ENCODE measurements at regions not wholly inside any gene's neighbourhood (a gene's known extent, or its start where the extent isn't known, plus 50 kb on each side); places are given as distances from the start of the nearest gene placed in this dataset.

GRCh38 chr9:19513671-19514275 is 105.0 kb downstream of the ACER2 start:
- H3K27ac ChIP-seq, result no peak overlapping the region
- H3K4me1 ChIP-seq, result no peaks in the 10 kb centered on the region
- no peaks in the 10 kb centered on the region for H3K27me3 ChIP-seq
- ATAC-seq (no peak), DNase-seq (no peak)
- no peaks in the 10 kb centered on the region for H3K36me3 ChIP-seq
- no peak for TF ChIP-seq CTCF (IDR thresholded peaks at IDR 0.05)
- intact Hi-C loops (cut with DNase I), result no loop called here
- H3K4me3 ChIP-seq, result no peak overlapping the region
- H3K9me3 ChIP-seq, result no peaks in the 10 kb centered on the region

- H3K4me3 ChIP-seq, result no peak overlapping the region
- H3K27ac ChIP-seq, result no peak overlapping the region
- intact Hi-C loops (cut with DNase I), result no loop called here
- no peaks in the 10 kb centered on the region for H3K27me3 ChIP-seq
- no peaks in the 10 kb centered on the region for H3K9me3 ChIP-seq
- no peak for DNase-seq
- no peak for TF ChIP-seq CTCF (IDR thresholded peaks at IDR 0.05)
- H3K4me1 ChIP-seq, result no peaks in the 10 kb centered on the region
- ATAC-seq, result no peak
- no peaks in the 10 kb centered on the region for H3K36me3 ChIP-seq
Measured at GRCh38 chr9:19512103-19512832, 103.5 kb downstream of the ACER2 start.

- DNase-seq (no peak), ATAC-seq (no peak)
- H3K27ac ChIP-seq, result no peak overlapping the region
- H3K4me3 ChIP-seq, result no peak overlapping the region
- no peaks in the 10 kb centered on the region for H3K27me3 ChIP-seq
- H3K9me3 ChIP-seq, result no peaks in the 10 kb centered on the region
- no peak for TF ChIP-seq CTCF (IDR thresholded peaks at IDR 0.05)
- intact Hi-C loops (cut with DNase I), result no loop called here
- no peaks in the 10 kb centered on the region for H3K4me1 ChIP-seq
- no peaks in the 10 kb centered on the region for H3K36me3 ChIP-seq
Measured at GRCh38 chr9:19511694-19512093, 102.9 kb downstream of the ACER2 start.

GRCh38 chr9:19510907-19511306 is 102.1 kb downstream of the ACER2 start:
- intact Hi-C loops (cut with DNase I), result no loop called here
- no peak overlapping the region for H3K4me3 ChIP-seq
- DNase-seq, result no peak
- no peaks in the 10 kb centered on the region for H3K4me1 ChIP-seq
- ATAC-seq, result no peak
- H3K36me3 ChIP-seq, result no peaks in the 10 kb centered on the region
- H3K27ac ChIP-seq, result no peak overlapping the region
- TF ChIP-seq CTCF (IDR thresholded peaks at IDR 0.05), result no peak
- no peaks in the 10 kb centered on the region for H3K9me3 ChIP-seq
- no peaks in the 10 kb centered on the region for H3K27me3 ChIP-seq

Data from left lung (tissue), 4 donors.